HFFc6 (cell line): ENCODE measurements at regions not wholly inside any gene's neighbourhood (a gene's known extent, or its start where the extent isn't known, plus 50 kb on each side); places are given as distances from the start of the nearest gene placed in this dataset.

ENCODE experiments used
- DNase-seq: peaks from one replicate; pipeline ENCODE4 v3.0.0-alpha.2; 2018
- H3K27ac Mint-ChIP-seq: 2 replicates; pipeline ENCODE4 v1.8.0; 2020; ENCODE audit warnings: mild to moderate bottlenecking, mixed read lengths
- H3K27me3 Mint-ChIP-seq: 2 replicates; pipeline ENCODE4 v1.8.0; 2021; ENCODE audit warnings: mild to moderate bottlenecking, moderate library complexity, mixed read lengths; ENCODE audit not compliant: insufficient read depth
- H3K36me3 Mint-ChIP-seq: 2 replicates; pipeline ENCODE4 v1.8.0; 2021; ENCODE audit warnings: low read depth, mixed read lengths
- H3K4me1 Mint-ChIP-seq: 2 replicates; pipeline ENCODE4 v1.8.0; 2020; ENCODE audit warnings: low read depth, mixed read lengths
- H3K4me3 Mint-ChIP-seq: 2 replicates; pipeline ENCODE4 v1.8.0; 2020; ENCODE audit warnings: mild to moderate bottlenecking, moderate library complexity, mixed read lengths
- H3K9me3 Mint-ChIP-seq: 2 replicates; pipeline ENCODE4 v1.8.0; 2020; ENCODE audit warnings: mild to moderate bottlenecking, mixed read lengths
- CTCF ChIP-seq: fragments of 200-600 bp; sonication (generic); IDR thresholded peaks from 2 replicates; pipeline ENCODE4 v1.5.0; 2021; ENCODE audit warnings: antibody characterized with exemption, mild to moderate bottlenecking

- H3K9me3 Mint-ChIP-seq, result no peaks in the 10 kb centered on the region
- no peak overlapping the region for H3K27ac Mint-ChIP-seq
- H3K4me3 Mint-ChIP-seq, result no peak overlapping the region
- peaks cover 4% of the 10 kb centered on the region; the same call in 1 of the 2 replicates for H3K27me3 Mint-ChIP-seq
- H3K4me1 Mint-ChIP-seq, result peaks cover 30% of the 10 kb centered on the region
- TF ChIP-seq CTCF, result no peak
- no peaks in the 10 kb centered on the region for H3K36me3 Mint-ChIP-seq
- DNase-seq, result no peak
Measured at GRCh38 chr3:165641569-165642310, 195.5 kb downstream of the BCHE start.

GRCh38 chr3:165640970-165641369, 196.3 kb downstream of the BCHE start:
- Mint-ChIP-seq H3K36me3 (no peaks in the 10 kb centered on the region), H3K27ac (no peak overlapping the region), H3K4me3 (no peak overlapping the region), H3K9me3 (no peaks in the 10 kb centered on the region), H3K4me1 (peaks cover 30% of the 10 kb centered on the region), H3K27me3 (peaks cover 4% of the 10 kb centered on the region)
- DNase-seq, result no peak
- no peak for TF ChIP-seq CTCF

- no peak for TF ChIP-seq CTCF
- Mint-ChIP-seq H3K4me3 (no peak overlapping the region), H3K9me3 (no peaks in the 10 kb centered on the region), H3K27me3 (peaks cover 5% of the 10 kb centered on the region), H3K4me1 (peaks cover 30% of the 10 kb centered on the region), H3K27ac (no peak overlapping the region), H3K36me3 (no peaks in the 10 kb centered on the region)
- no peak for DNase-seq
Measured at GRCh38 chr3:165640031-165640430, 197.2 kb downstream of the BCHE start.

GRCh38 chr3:165638034-165638433, 199.2 kb downstream of the BCHE start:
- Mint-ChIP-seq H3K4me1 (peaks cover 18% of the 10 kb centered on the region), H3K36me3 (no peaks in the 10 kb centered on the region), H3K9me3 (no peaks in the 10 kb centered on the region), H3K4me3 (no peak overlapping the region), H3K27ac (no peak overlapping the region), H3K27me3 (peaks cover 5% of the 10 kb centered on the region)
- TF ChIP-seq CTCF, result no peak
- no peak for DNase-seq

- no peak overlapping the region for H3K4me3 Mint-ChIP-seq
- H3K36me3 Mint-ChIP-seq, result no peaks in the 10 kb centered on the region
- no peaks in the 10 kb centered on the region for H3K9me3 Mint-ChIP-seq
- no peak for DNase-seq
- H3K27ac Mint-ChIP-seq, result no peak overlapping the region
- peaks cover 3% of the 10 kb centered on the region for H3K27me3 Mint-ChIP-seq
- TF ChIP-seq CTCF, result no peak
- H3K4me1 Mint-ChIP-seq, result peaks cover 4% of the 10 kb centered on the region
Measured at GRCh38 chr3:165636684-165637015, 200.6 kb downstream of the BCHE start.
